SK-N-SH treated with all-trans-retinoic acid at 6 μM for 48 hours (cell line): ENCODE measurements at regions not wholly inside any gene's neighbourhood (a gene's known extent, or its start where the extent isn't known, plus 50 kb on each side); places are given as distances from the start of the nearest gene placed in this dataset.

Experiments used
- ATAC-seq: fragments of 200-7000 bp; cut with Tn5 transposase; 3 replicates; pipeline ENCODE4 v1.9.1; 2020; ENCODE audit warnings: mild to moderate bottlenecking, moderate library complexity
- ARNTL ChIP-seq: fragments of 450-650 bp; formaldehyde crosslinking; IDR thresholded peaks from 2 replicates; pipeline ENCODE4 v1.5.0; 2020; ENCODE audit warnings: low read depth, mild to moderate bottlenecking, moderate library complexity, borderline replicate concordance
- BACH2 ChIP-seq: fragments of 250-450 bp; sonication (Bioruptor Pico); IDR thresholded peaks from 2 replicates; pipeline ENCODE4 v1.9.0; 2021; ENCODE audit warnings: mild to moderate bottlenecking, borderline replicate concordance
- CSDC2 ChIP-seq: fragments of 250-450 bp; sonication (Bioruptor Pico); IDR thresholded peaks from 2 replicates; pipeline ENCODE4 v1.5.0; 2020; ENCODE audit warnings: mild to moderate bottlenecking, moderate library complexity
- ESRRG ChIP-seq: fragments of 250-450 bp; sonication (Bioruptor Pico); IDR thresholded peaks from 2 replicates; pipeline ENCODE4 v1.6.1; 2021; ENCODE audit warnings: mild to moderate bottlenecking
- GLIS3 ChIP-seq: fragments of 250-450 bp; sonication (Bioruptor Pico); IDR thresholded peaks from 2 replicates; pipeline ENCODE4 v1.5.0; 2020; ENCODE audit warnings: mild to moderate bottlenecking, moderate library complexity
- ISL1 ChIP-seq: fragments of 250-450 bp; sonication (Bioruptor Pico); IDR thresholded peaks from 2 replicates; pipeline ENCODE4 v2.1.2; 2022; ENCODE audit warnings: mild to moderate bottlenecking, moderate library complexity
- OSR1 ChIP-seq: fragments of 250-450 bp; sonication (Bioruptor Pico); IDR thresholded peaks from 2 replicates; pipeline ENCODE4 v1.8.0; 2022; ENCODE audit warnings: moderate library complexity, mild to moderate bottlenecking, inconsistent platforms
- PPARA ChIP-seq: fragments of 250-450 bp; sonication (Bioruptor Pico); IDR thresholded peaks from 2 replicates; pipeline ENCODE4 v1.5.0; 2020; ENCODE audit warnings: mild to moderate bottlenecking, borderline replicate concordance
- RARB ChIP-seq: fragments of 250-450 bp; sonication (Bioruptor Pico); IDR thresholded peaks from 2 replicates; pipeline ENCODE4 v1.8.0; 2021; ENCODE audit warnings: mild to moderate bottlenecking, moderate library complexity
- SNAI2 ChIP-seq: fragments of 250-450 bp; sonication (Bioruptor Pico); IDR thresholded peaks from 2 replicates; pipeline ENCODE4 v1.5.0; 2020; ENCODE audit warnings: mild to moderate bottlenecking, moderate library complexity
- TCF4 ChIP-seq: fragments of 250-450 bp; sonication (Bioruptor Pico); IDR thresholded peaks from 2 replicates; pipeline ENCODE4 v1.8.0; 2021; ENCODE audit warnings: mild to moderate bottlenecking, moderate library complexity, borderline replicate concordance
- TOX ChIP-seq: fragments of 250-450 bp; sonication (Bioruptor Pico); IDR thresholded peaks from 2 replicates; pipeline ENCODE4 v1.8.0; 2021; ENCODE audit warnings: mild to moderate bottlenecking, moderate library complexity, borderline replicate concordance
- ZC3H10 ChIP-seq: fragments of 250-450 bp; sonication (Bioruptor Pico); IDR thresholded peaks from 2 replicates; pipeline ENCODE4 v1.5.1; 2021; ENCODE audit warnings: mild to moderate bottlenecking, moderate library complexity
- ZFP3 ChIP-seq: fragments of 250-450 bp; sonication (Bioruptor Pico); IDR thresholded peaks from 2 replicates; pipeline ENCODE4 v1.5.0; 2020; ENCODE audit warnings: mild to moderate bottlenecking, moderate library complexity
- ZNF565 ChIP-seq: fragments of 450-650 bp; formaldehyde crosslinking; conservative IDR thresholded peaks from 2 replicates; pipeline ENCODE4 v1.5.0; 2020; ENCODE audit warnings: low read depth, mild to moderate bottlenecking, moderate library complexity
- ZNF70 ChIP-seq: fragments of 450-650 bp; formaldehyde crosslinking; IDR thresholded peaks from 2 replicates; pipeline ENCODE4 v1.5.0; 2020; ENCODE audit warnings: mild to moderate bottlenecking, moderate library complexity
- ZNF8 ChIP-seq: fragments of 450-650 bp; formaldehyde crosslinking; IDR thresholded peaks from 2 replicates; pipeline ENCODE4 v1.5.0; 2020; ENCODE audit warnings: mild to moderate bottlenecking, moderate library complexity
- TF ChIP-seq, protein P1 (sequence below): fragments of 250-450 bp; sonication (Bioruptor Pico); IDR thresholded peaks from 2 replicates; pipeline ENCODE4 v1.5.1; 2021; ENCODE audit warnings: mild to moderate bottlenecking, moderate library complexity
- TF ChIP-seq, protein P2 (sequence below): fragments of 250-450 bp; sonication (Bioruptor Pico); IDR thresholded peaks from 2 replicates; pipeline ENCODE4 v1.8.0; 2020; ENCODE audit warnings: mild to moderate bottlenecking, moderate library complexity, borderline replicate concordance
- TF ChIP-seq, protein P3 (sequence below): fragments of 250-450 bp; sonication (Bioruptor Pico); IDR thresholded peaks from 2 replicates; pipeline ENCODE4 v1.5.0; 2020; ENCODE audit warnings: mild to moderate bottlenecking, moderate library complexity
- TF ChIP-seq, protein P4 (sequence below): fragments of 250-450 bp; sonication (Bioruptor Pico); IDR thresholded peaks from 2 replicates; pipeline ENCODE4 v1.8.0; 2021; ENCODE audit warnings: low read depth, mild to moderate bottlenecking, moderate library complexity, borderline replicate concordance
- TF ChIP-seq, protein P5 (sequence below): fragments of 250-450 bp; sonication (Bioruptor Pico); IDR thresholded peaks from 2 replicates; pipeline ENCODE4 v1.5.1; 2020; ENCODE audit warnings: low read depth, mild to moderate bottlenecking, moderate library complexity

DNA sequence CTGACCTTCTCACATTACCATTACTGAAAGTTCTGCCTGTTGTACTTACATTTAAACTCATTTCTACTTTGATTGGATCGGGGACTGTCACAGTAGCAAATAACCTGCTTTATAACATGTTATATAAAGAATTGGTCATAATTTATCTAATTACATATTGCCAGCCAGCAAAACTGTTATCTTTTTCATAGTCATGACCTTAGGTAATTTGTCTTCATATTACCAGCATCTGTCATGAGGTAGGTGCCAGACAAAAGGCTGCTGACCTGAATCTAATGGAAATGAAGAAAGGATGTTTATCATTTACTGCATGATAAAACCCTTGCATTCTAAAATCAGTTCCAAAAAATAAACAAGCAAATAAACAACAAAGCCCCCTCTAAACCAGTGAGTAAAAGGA lies 89.4 kb upstream of the LRP1B start:
- TF ChIP-seq, protein P1, sequence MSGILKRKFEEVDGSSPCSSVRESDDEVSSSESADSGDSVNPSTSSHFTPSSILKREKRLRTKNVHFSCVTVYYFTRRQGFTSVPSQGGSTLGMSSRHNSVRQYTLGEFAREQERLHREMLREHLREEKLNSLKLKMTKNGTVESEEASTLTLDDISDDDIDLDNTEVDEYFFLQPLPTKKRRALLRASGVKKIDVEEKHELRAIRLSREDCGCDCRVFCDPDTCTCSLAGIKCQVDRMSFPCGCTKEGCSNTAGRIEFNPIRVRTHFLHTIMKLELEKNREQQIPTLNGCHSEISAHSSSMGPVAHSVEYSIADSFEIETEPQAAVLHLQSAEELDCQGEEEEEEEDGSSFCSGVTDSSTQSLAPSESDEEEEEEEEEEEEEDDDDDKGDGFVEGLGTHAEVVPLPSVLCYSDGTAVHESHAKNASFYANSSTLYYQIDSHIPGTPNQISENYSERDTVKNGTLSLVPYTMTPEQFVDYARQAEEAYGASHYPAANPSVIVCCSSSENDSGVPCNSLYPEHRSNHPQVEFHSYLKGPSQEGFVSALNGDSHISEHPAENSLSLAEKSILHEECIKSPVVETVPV (CRISPR knock-in tag): no peak
- TF ChIP-seq, protein P2, sequence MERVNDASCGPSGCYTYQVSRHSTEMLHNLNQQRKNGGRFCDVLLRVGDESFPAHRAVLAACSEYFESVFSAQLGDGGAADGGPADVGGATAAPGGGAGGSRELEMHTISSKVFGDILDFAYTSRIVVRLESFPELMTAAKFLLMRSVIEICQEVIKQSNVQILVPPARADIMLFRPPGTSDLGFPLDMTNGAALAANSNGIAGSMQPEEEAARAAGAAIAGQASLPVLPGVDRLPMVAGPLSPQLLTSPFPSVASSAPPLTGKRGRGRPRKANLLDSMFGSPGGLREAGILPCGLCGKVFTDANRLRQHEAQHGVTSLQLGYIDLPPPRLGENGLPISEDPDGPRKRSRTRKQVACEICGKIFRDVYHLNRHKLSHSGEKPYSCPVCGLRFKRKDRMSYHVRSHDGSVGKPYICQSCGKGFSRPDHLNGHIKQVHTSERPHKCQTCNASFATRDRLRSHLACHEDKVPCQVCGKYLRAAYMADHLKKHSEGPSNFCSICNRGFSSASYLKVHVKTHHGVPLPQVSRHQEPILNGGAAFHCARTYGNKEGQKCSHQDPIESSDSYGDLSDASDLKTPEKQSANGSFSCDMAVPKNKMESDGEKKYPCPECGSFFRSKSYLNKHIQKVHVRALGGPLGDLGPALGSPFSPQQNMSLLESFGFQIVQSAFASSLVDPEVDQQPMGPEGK (CRISPR knock-in tag): no peak
- no peak for TF ChIP-seq TOX
- no peak for TF ChIP-seq ZNF8 (CRISPR knock-in tag)
- TF ChIP-seq ESRRG (CRISPR knock-in tag): no peak
- TF ChIP-seq ZFP3: no peak
- TF ChIP-seq RARB (CRISPR knock-in tag): no peak
- no peak for TF ChIP-seq ARNTL
- TF ChIP-seq ZC3H10: no peak
- TF ChIP-seq, protein P3, sequence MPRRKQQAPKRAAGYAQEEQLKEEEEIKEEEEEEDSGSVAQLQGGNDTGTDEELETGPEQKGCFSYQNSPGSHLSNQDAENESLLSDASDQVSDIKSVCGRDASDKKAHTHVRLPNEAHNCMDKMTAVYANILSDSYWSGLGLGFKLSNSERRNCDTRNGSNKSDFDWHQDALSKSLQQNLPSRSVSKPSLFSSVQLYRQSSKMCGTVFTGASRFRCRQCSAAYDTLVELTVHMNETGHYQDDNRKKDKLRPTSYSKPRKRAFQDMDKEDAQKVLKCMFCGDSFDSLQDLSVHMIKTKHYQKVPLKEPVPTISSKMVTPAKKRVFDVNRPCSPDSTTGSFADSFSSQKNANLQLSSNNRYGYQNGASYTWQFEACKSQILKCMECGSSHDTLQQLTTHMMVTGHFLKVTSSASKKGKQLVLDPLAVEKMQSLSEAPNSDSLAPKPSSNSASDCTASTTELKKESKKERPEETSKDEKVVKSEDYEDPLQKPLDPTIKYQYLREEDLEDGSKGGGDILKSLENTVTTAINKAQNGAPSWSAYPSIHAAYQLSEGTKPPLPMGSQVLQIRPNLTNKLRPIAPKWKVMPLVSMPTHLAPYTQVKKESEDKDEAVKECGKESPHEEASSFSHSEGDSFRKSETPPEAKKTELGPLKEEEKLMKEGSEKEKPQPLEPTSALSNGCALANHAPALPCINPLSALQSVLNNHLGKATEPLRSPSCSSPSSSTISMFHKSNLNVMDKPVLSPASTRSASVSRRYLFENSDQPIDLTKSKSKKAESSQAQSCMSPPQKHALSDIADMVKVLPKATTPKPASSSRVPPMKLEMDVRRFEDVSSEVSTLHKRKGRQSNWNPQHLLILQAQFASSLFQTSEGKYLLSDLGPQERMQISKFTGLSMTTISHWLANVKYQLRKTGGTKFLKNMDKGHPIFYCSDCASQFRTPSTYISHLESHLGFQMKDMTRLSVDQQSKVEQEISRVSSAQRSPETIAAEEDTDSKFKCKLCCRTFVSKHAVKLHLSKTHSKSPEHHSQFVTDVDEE (CRISPR knock-in tag): no peak
- TF ChIP-seq TCF4 (CRISPR knock-in tag): no peak
- TF ChIP-seq BACH2 (CRISPR knock-in tag): no peak
- no peak for TF ChIP-seq GLIS3 (CRISPR knock-in tag)
- no peak for TF ChIP-seq OSR1
- no peak for TF ChIP-seq ZNF565 (CRISPR knock-in tag)
- TF ChIP-seq, protein P4, sequence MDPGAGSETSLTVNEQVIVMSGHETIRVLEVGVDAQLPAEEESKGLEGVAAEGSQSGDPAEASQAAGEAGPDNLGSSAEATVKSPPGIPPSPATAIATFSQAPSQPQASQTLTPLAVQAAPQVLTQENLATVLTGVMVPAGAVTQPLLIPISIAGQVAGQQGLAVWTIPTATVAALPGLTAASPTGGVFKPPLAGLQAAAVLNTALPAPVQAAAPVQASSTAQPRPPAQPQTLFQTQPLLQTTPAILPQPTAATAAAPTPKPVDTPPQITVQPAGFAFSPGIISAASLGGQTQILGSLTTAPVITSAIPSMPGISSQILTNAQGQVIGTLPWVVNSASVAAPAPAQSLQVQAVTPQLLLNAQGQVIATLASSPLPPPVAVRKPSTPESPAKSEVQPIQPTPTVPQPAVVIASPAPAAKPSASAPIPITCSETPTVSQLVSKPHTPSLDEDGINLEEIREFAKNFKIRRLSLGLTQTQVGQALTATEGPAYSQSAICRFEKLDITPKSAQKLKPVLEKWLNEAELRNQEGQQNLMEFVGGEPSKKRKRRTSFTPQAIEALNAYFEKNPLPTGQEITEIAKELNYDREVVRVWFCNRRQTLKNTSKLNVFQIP (CRISPR knock-in tag): no peak
- no peak for TF ChIP-seq ZNF70 (CRISPR knock-in tag)
- TF ChIP-seq CSDC2: no peak
- TF ChIP-seq ISL1: no peak
- no peak for TF ChIP-seq SNAI2 (CRISPR knock-in tag)
- no peak for ATAC-seq

DNA sequence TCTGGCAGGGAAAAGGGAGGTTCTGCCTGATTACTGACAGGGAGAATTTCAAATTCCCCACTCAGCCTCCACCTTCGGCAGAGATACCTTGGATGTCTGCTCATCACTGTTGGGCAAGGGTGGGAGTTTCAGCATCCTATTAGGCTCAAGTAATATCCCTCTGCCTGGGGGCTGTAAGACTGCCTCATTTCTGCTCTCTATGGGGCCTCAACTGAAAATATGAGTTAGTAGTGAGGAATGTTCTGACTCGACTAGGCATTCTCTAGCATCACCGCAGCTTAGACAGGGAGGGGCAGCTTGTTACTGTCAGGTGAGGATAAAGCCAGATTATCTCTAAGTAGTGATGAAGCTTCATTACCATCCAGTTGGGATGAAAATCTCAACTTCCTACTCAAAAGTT lies 87.7 kb upstream of the LRP1B start:
- no peak for ATAC-seq

DNA sequence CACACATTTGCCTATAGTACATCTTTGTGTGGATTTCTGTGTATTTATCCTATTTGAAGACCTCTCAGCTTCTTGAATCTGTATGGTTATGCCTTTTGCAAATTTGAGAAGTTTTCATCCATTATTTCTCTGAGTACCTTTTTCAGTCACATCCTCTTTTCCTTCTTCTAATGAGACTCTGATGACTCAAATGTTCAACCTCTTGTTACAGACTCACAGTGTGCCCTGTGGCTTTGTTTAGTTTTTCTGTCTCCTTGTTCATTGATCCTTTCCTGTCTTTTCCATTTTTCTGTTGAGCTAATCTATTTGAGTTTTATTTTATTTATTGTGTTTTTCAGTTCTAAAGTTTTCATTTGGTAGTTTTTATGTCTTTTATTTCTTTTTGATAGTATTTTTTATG lies 87.0 kb upstream of the LRP1B start:
- no peak for ATAC-seq
- TF ChIP-seq CSDC2 (no peak), ESRRG (CRISPR knock-in tag) (no peak), OSR1 (no peak), GLIS3 (CRISPR knock-in tag) (no peak), PPARA (CRISPR knock-in tag) (no peak)
- TF ChIP-seq, protein P3 (CRISPR knock-in tag): no peak
- TF ChIP-seq, protein P5, sequence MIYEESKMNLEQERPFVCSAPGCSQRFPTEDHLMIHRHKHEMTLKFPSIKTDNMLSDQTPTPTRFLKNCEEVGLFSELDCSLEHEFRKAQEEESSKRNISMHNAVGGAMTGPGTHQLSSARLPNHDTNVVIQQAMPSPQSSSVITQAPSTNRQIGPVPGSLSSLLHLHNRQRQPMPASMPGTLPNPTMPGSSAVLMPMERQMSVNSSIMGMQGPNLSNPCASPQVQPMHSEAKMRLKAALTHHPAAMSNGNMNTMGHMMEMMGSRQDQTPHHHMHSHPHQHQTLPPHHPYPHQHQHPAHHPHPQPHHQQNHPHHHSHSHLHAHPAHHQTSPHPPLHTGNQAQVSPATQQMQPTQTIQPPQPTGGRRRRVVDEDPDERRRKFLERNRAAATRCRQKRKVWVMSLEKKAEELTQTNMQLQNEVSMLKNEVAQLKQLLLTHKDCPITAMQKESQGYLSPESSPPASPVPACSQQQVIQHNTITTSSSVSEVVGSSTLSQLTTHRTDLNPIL (CRISPR knock-in tag): no peak
- TF ChIP-seq, protein P1 (CRISPR knock-in tag): no peak
- TF ChIP-seq, protein P4 (CRISPR knock-in tag): no peak
- TF ChIP-seq, all 23 proteins: peak for 0

More for the DNA sequence above, 87.7 kb upstream of the LRP1B start:
- TF ChIP-seq TCF4 (CRISPR knock-in tag) (no peak), OSR1 (no peak), RARB (CRISPR knock-in tag) (no peak), GLIS3 (CRISPR knock-in tag) (no peak), SNAI2 (CRISPR knock-in tag) (no peak), ISL1 (no peak), ARNTL (no peak), ZNF565 (CRISPR knock-in tag) (no peak)
